Peyer's patch (tissue), 4 donors: ENCODE measurements at regions not wholly inside any gene's neighbourhood (a gene's known extent, or its start where the extent isn't known, plus 50 kb on each side); places are given as distances from the start of the nearest gene placed in this dataset.

Experiments
- CTCF ChIP-seq, 6 experiments: fragments of 450-650 bp in 4 of 6; fragments of 200-600 bp in 2 of 6; sonication (generic) in 1 of 6; IDR thresholded peaks; one replicate each; pipeline ENCODE4 v1.5.1; 2017 to 2019; ENCODE audit warnings: antibody characterized with exemption in 6 of 6, mild to moderate bottlenecking in 3 of 6, moderate library complexity in 1 of 6
- POLR2A ChIP-seq, 2 donors: fragments of 450-650 bp; IDR thresholded peaks; one replicate each; pipeline ENCODE4 v1.5.1; 2017; ENCODE audit warnings: antibody characterized with exemption in 2 of 2, mild to moderate bottlenecking in 2 of 2, moderate library complexity in 2 of 2

- TF ChIP-seq CTCF (IDR thresholded peaks at IDR 0.05) = no peak
- TF ChIP-seq POLR2A (IDR thresholded peaks at IDR 0.05) = no peak
Observed at GRCh38 chr14:98695809-98696208, 576.2 kb downstream of the BCL11B start.
